Uterus (tissue), 2 donors: ENCODE measurements at regions not wholly inside any gene's neighbourhood (a gene's known extent, or its start where the extent isn't known, plus 50 kb on each side); places are given as distances from the start of the nearest gene placed in this dataset.

ENCODE experiments used
- CTCF ChIP-seq, 4 experiments: fragments of 200-600 bp in 2 of 4; fragments of 450-650 bp in 2 of 4; sonication (generic) in 2 of 4; IDR thresholded peaks; one replicate each; pipeline ENCODE4 v1.5.1; 2016 to 2019; ENCODE audit warnings: antibody characterized with exemption in 4 of 4, mild to moderate bottlenecking in 2 of 4, moderate library complexity in 1 of 4
- POLR2A ChIP-seq, 2 donors: fragments of 450-650 bp; IDR thresholded peaks; one replicate each; pipeline ENCODE4 v1.6.1; 2016; ENCODE audit warnings: antibody characterized with exemption in 2 of 2, mild to moderate bottlenecking in 1 of 2, moderate library complexity in 1 of 2

DNA sequence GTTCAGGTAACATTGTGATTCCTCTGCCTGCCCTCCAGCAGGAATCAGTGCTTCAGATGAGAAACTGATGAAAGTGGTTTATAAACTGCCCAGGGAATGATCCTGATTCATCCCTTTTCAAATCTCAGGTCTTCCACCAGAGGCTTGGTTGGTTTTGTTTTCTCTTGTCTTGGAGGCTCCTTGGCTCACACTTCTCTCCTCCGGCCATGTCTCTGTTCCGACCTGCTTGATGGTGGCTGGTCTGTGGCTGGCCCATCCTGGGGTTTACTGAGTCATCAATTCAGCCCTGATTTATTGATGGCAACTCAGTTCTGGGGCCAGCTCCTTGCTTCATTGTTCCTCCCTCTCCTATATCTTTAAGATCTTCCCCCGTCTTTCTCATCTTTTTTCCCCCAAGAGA is 56.6 kb upstream of the SLC2A1 start:
- TF ChIP-seq POLR2A (IDR thresholded peaks at IDR 0.05) (no peak), CTCF (IDR thresholded peaks at IDR 0.05) (no peak)
